Neural progenitor cell (in vitro differentiated cells): ENCODE measurements at regions not wholly inside any gene's neighbourhood (a gene's known extent, or its start where the extent isn't known, plus 50 kb on each side); places are given as distances from the start of the nearest gene placed in this dataset.

Experiments
- DNase-seq: peaks from one replicate; pipeline ENCODE4 v3.0.0-alpha.2; 2016; ENCODE audit warnings: low spot score
- H2AFZ ChIP-seq: fragments of 200-600 bp; sonication (generic); replicated peaks from 2 replicates; pipeline ENCODE4 v1.6.1; 2016; ENCODE audit warnings: antibody characterized with exemption
- H3F3A ChIP-seq: fragments of 200-600 bp; sonication (generic); 2 replicates; pipeline ENCODE4 v1.6.1; 2016; ENCODE audit warnings: antibody characterized with exemption, low read depth
- H3K27ac ChIP-seq: fragments of 200-600 bp; sonication (generic); 2 replicates; pipeline ENCODE4 v1.5.1; 2016; ENCODE audit warnings: mild to moderate bottlenecking
- H3K27me3 ChIP-seq: fragments of 200-600 bp; sonication (generic); 2 replicates; pipeline ENCODE4 v1.6.1; 2016; ENCODE audit warnings: mild to moderate bottlenecking, moderate library complexity
- H3K36me3 ChIP-seq: fragments of 200-600 bp; sonication (generic); 2 replicates; pipeline ENCODE4 v1.5.1; 2016
- H3K4me1 ChIP-seq: fragments of 200-600 bp; sonication (generic); 2 replicates; pipeline ENCODE4 v1.6.1; 2016; ENCODE audit warnings: mixed run types
- H3K4me2 ChIP-seq: fragments of 200-600 bp; sonication (generic); 2 replicates; pipeline ENCODE4 v1.6.1; 2016
- H3K4me3 ChIP-seq: fragments of 200-600 bp; sonication (generic); 2 replicates; pipeline ENCODE4 v1.5.1; 2016
- H3K79me2 ChIP-seq: fragments of 200-600 bp; sonication (generic); 2 replicates; pipeline ENCODE4 v1.6.1; 2016; ENCODE audit warnings: low read depth
- H3K9ac ChIP-seq: fragments of 200-600 bp; sonication (generic); 2 replicates; pipeline ENCODE4 v1.6.1; 2016
- H3K9me3 ChIP-seq: fragments of 200-600 bp; sonication (generic); 2 replicates; pipeline ENCODE4 v1.5.1; 2016; ENCODE audit warnings: low read depth
- H4K20me1 ChIP-seq: fragments of 200-600 bp; sonication (generic); 2 replicates; pipeline ENCODE4 v1.6.1; 2016; ENCODE audit warnings: low read depth
- H3K27ac Mint-ChIP-seq: 3 replicates; pipeline ENCODE4 v1.8.0; 2021; ENCODE audit warnings: mixed read lengths
- H3K27me3 Mint-ChIP-seq: 2 replicates; pipeline ENCODE4 v1.8.0; 2022; ENCODE audit warnings: low read depth, mild to moderate bottlenecking, inconsistent platforms, moderate library complexity, mixed read lengths; ENCODE audit not compliant: insufficient read depth
- H3K36me3 Mint-ChIP-seq: 3 replicates; pipeline ENCODE4 v1.8.0; 2021; ENCODE audit warnings: mixed read lengths
- H3K4me1 Mint-ChIP-seq: 3 replicates; pipeline ENCODE4 v1.8.0; 2021; ENCODE audit warnings: mixed read lengths
- H3K4me3 Mint-ChIP-seq: 3 replicates; pipeline ENCODE4 v1.8.0; 2021; ENCODE audit warnings: mild to moderate bottlenecking, moderate library complexity, mixed read lengths
- H3K9me3 Mint-ChIP-seq: 3 replicates; pipeline ENCODE4 v1.8.0; 2020; ENCODE audit warnings: mixed read lengths
- CTCF ChIP-seq: fragments of 200-600 bp; sonication (generic); IDR thresholded peaks from 2 replicates; pipeline ENCODE4 v1.5.1; 2017; ENCODE audit warnings: antibody characterized with exemption, mild to moderate bottlenecking
- EZH2 ChIP-seq: fragments of 200-600 bp; sonication (generic); IDR thresholded peaks from 2 replicates; pipeline ENCODE4 v1.6.1; 2017; ENCODE audit warnings: antibody characterized with exemption, mild to moderate bottlenecking, moderate library complexity
- EZH2phosphoT487 ChIP-seq: fragments of 200-600 bp; sonication (generic); IDR thresholded peaks from 2 replicates; pipeline ENCODE4 v1.6.1; 2017; ENCODE audit warnings: antibody characterized with exemption

DNA sequence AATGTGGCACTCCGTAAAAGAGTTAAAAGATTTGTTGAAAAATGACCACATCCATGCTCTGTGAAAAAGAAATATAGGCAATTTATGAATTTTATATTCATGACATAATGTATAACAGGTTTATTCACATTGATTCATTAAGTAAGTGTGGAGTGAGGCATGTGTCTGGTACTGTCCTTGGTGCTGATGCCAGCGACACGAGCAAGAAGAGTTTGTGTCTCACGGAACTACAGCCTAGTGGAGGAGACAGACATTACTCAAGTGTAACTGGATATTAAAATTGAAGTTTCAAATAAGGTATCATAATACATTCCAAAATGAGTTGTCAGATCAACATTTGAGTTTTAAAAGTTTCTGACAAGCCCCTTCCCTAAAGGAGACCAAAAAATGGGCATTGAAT is 122.7 kb upstream of the PRNP start:
- Histone ChIP-seq H3K9me3 (no peaks in the 10 kb centered on the region), H3K4me3 (no peak overlapping the region), H3F3A (no peaks in the 10 kb centered on the region), H3K9ac (no peak overlapping the region), H3K36me3 (no peaks in the 10 kb centered on the region), H3K4me2 (no peak overlapping the region), H3K27me3 (peaks cover 4% of the 10 kb centered on the region), H3K27ac (no peak overlapping the region), H4K20me1 (no peaks in the 10 kb centered on the region), H3K4me1 (no peaks in the 10 kb centered on the region), H3K79me2 (no peaks in the 10 kb centered on the region), H2AFZ (no peak overlapping the region)
- H3K27ac Mint-ChIP-seq: no peak overlapping the region
- H3K27me3 Mint-ChIP-seq: peaks cover 3% of the 10 kb centered on the region
- no peaks in the 10 kb centered on the region for H3K9me3 Mint-ChIP-seq
- H3K36me3 Mint-ChIP-seq: no peaks in the 10 kb centered on the region
- H3K4me3 Mint-ChIP-seq: no peak overlapping the region
- peak; percentile 56 for DNase-seq
- no peaks in the 10 kb centered on the region for H3K4me1 Mint-ChIP-seq
- no peak for TF ChIP-seq EZH2phosphoT487
- peak; percentile 32 for TF ChIP-seq CTCF
- no peak for TF ChIP-seq EZH2

DNA sequence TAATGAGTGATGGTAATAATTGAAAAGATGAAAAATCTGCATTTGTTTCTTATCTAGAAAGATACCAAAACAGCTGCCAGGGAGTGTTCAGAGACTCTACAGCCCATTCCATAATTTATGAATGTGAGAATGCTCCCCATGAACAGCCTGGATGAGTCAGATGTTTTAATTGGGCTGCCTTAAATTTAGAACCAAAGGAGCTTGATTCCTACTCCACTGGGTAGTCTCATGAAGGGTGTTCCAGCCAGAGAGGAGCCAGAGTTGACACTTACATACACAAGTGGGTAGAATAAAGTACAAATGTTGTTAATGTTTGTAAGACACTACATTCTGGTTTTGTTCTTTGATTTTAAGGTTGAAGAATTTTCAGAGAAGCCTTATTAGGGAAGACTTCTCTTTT is 123.2 kb upstream of the PRNP start:
- H2AFZ ChIP-seq: no peak overlapping the region
- H3K4me1 ChIP-seq: no peaks in the 10 kb centered on the region
- H3K9ac ChIP-seq: no peak overlapping the region
- no peaks in the 10 kb centered on the region for H4K20me1 ChIP-seq
- no peaks in the 10 kb centered on the region for H3F3A ChIP-seq
- peaks cover 4% of the 10 kb centered on the region for H3K27me3 ChIP-seq
- Mint-ChIP-seq H3K4me1 (no peaks in the 10 kb centered on the region), H3K27me3 (peaks cover 3% of the 10 kb centered on the region), H3K9me3 (no peaks in the 10 kb centered on the region), H3K36me3 (no peaks in the 10 kb centered on the region), H3K27ac (no peak overlapping the region), H3K4me3 (no peak overlapping the region)
- no peak overlapping the region for H3K4me3 ChIP-seq
- no peak for DNase-seq
- no peak for TF ChIP-seq EZH2phosphoT487
- TF ChIP-seq CTCF: no peak
- no peak for TF ChIP-seq EZH2
- no peaks in the 10 kb centered on the region for H3K36me3 ChIP-seq
- no peaks in the 10 kb centered on the region for H3K9me3 ChIP-seq
- no peak overlapping the region for H3K4me2 ChIP-seq
- no peak overlapping the region for H3K27ac ChIP-seq
- H3K79me2 ChIP-seq: no peaks in the 10 kb centered on the region

GRCh38 chr20:4560667-4561066 is 125.6 kb upstream of the PRNP start:
- no peak overlapping the region for H3K27ac ChIP-seq
- Mint-ChIP-seq H3K9me3 (no peaks in the 10 kb centered on the region), H3K27me3 (peaks cover 3% of the 10 kb centered on the region), H3K27ac (no peak overlapping the region), H3K4me3 (no peak overlapping the region), H3K36me3 (no peaks in the 10 kb centered on the region), H3K4me1 (no peaks in the 10 kb centered on the region)
- H4K20me1 ChIP-seq: no peaks in the 10 kb centered on the region
- no peak overlapping the region for H3K9ac ChIP-seq
- no peaks in the 10 kb centered on the region for H3K4me1 ChIP-seq
- no peak overlapping the region for H2AFZ ChIP-seq
- DNase-seq: no peak
- no peak overlapping the region for H3K4me3 ChIP-seq
- H3F3A ChIP-seq: no peaks in the 10 kb centered on the region
- TF ChIP-seq EZH2 (no peak), EZH2phosphoT487 (no peak), CTCF (no peak)
- no peaks in the 10 kb centered on the region for H3K9me3 ChIP-seq
- no peak overlapping the region for H3K4me2 ChIP-seq
- no peaks in the 10 kb centered on the region for H3K79me2 ChIP-seq
- no peaks in the 10 kb centered on the region for H3K36me3 ChIP-seq
- H3K27me3 ChIP-seq: peaks cover 4% of the 10 kb centered on the region

GRCh38 chr20:4559906-4560305 is 126.3 kb upstream of the PRNP start:
- no peak overlapping the region for H2AFZ ChIP-seq
- no peak overlapping the region for H3K27ac Mint-ChIP-seq
- no peak overlapping the region for H3K4me3 ChIP-seq
- no peaks in the 10 kb centered on the region for H3K36me3 Mint-ChIP-seq
- H3K9me3 ChIP-seq: no peaks in the 10 kb centered on the region
- H3K36me3 ChIP-seq: no peaks in the 10 kb centered on the region
- no peak overlapping the region for H3K4me2 ChIP-seq
- H4K20me1 ChIP-seq: no peaks in the 10 kb centered on the region
- no peaks in the 10 kb centered on the region for H3F3A ChIP-seq
- no peak for DNase-seq
- H3K27ac ChIP-seq: no peak overlapping the region
- H3K27me3 ChIP-seq: peaks cover 4% of the 10 kb centered on the region
- no peaks in the 10 kb centered on the region for H3K4me1 Mint-ChIP-seq
- peaks cover 3% of the 10 kb centered on the region for H3K27me3 Mint-ChIP-seq
- H3K9me3 Mint-ChIP-seq: no peaks in the 10 kb centered on the region
- H3K79me2 ChIP-seq: no peaks in the 10 kb centered on the region
- H3K4me1 ChIP-seq: no peaks in the 10 kb centered on the region
- TF ChIP-seq EZH2 (no peak), CTCF (no peak), EZH2phosphoT487 (no peak)
- H3K9ac ChIP-seq: no peak overlapping the region
- no peak overlapping the region for H3K4me3 Mint-ChIP-seq
